Endothelial cell of umbilical vein (primary cell): ENCODE measurements at regions not wholly inside any gene's neighbourhood (a gene's known extent, or its start where the extent isn't known, plus 50 kb on each side); places are given as distances from the start of the nearest gene placed in this dataset.

Experiments used
- BruUV-seq: library from RNA; stranded (reverse); fragments of 400-500 nt; replicated peaks from 2 replicates; lab custom pipeline; 2021; lab: Mats Ljungman, UMichigan
- CTCF ChIA-PET: fragments of 300-600, 350-600 bp; sonication (Branson Sonifier 250); formaldehyde crosslinking; loops from one replicate; lab custom pipeline; 2021; ENCODE audit warnings: antibody characterized with exemption, inconsistent platforms; lab: Charles Lee
- POLR2A ChIA-PET: fragments of 300-600, 350-600 bp; sonication (Branson Sonifier 250); formaldehyde crosslinking; loops from one replicate; lab custom pipeline; 2021; ENCODE audit warnings: antibody characterized with exemption, inconsistent platforms; lab: Charles Lee
- DNase-seq: peaks from one replicate; pipeline ENCODE4 v3.0.0-alpha.2; 2011; ENCODE audit warnings: low read depth, low spot score
- FAIRE-seq: peaks from 2 replicates; lab custom pipeline; 2011; peaks lifted over from hg19 to GRCh38; lab: Jason Lieb, UNC
- H2AFZ ChIP-seq: 2 replicates; pipeline ENCODE4 v1.6.0; 2012; ENCODE audit warnings: low read depth, low read length, control low read depth, inconsistent platforms
- H3K27ac ChIP-seq: 2 replicates; pipeline ENCODE4 v1.5.1; 2011; ENCODE audit warnings: low read depth, mild to moderate bottlenecking, control low read depth, low read length, moderate library complexity; ENCODE audit not compliant: insufficient read depth
- H3K27me3 ChIP-seq, 2 experiments: 2 replicates each; pipeline versions ENCODE4 v1.6.0 to v1.6.1; 2011; ENCODE audit warnings: low read length in 2 of 2, mixed read lengths in 1 of 2; ENCODE audit not compliant: control insufficient read depth in 2 of 2, insufficient read depth in 2 of 2
- H3K36me3 ChIP-seq, 2 experiments: 2 replicates in 1 of 2; 3 replicates in 1 of 2; pipeline ENCODE4 v1.5.1; 2011; ENCODE audit warnings: low read length in 2 of 2, mild to moderate bottlenecking in 1 of 2, moderate library complexity in 1 of 2; ENCODE audit not compliant: control insufficient read depth in 2 of 2, insufficient read depth in 2 of 2; ENCODE audit errors: extremely low read depth in 1 of 2
- H3K4me1 ChIP-seq: 3 replicates; pipeline ENCODE4 v1.5.1; 2011; ENCODE audit warnings: mild to moderate bottlenecking, low read length; ENCODE audit not compliant: control insufficient read depth, insufficient read depth; ENCODE audit errors: extremely low read depth
- H3K4me2 ChIP-seq: 2 replicates; pipeline ENCODE4 v1.6.1; 2011; ENCODE audit warnings: low read length, control low read depth, mixed read lengths; ENCODE audit not compliant: insufficient read depth
- H3K4me3 ChIP-seq, 3 experiments: fragments of 200-600 bp in 1 of 3; sonication (generic), shearing (Covaris generic) in 1 of 3; replicated peaks in 1 of 3; 2 replicates each; pipeline ENCODE4 v1.5.1; 2011 to 2016; ENCODE audit warnings: control low read depth in 3 of 3, low read length in 3 of 3, mild to moderate bottlenecking in 2 of 3, inconsistent platforms in 1 of 3, low read depth in 1 of 3, moderate library complexity in 1 of 3; ENCODE audit not compliant: insufficient read depth in 1 of 3
- H3K79me2 ChIP-seq: 2 replicates; pipeline ENCODE4 v1.6.0; 2012; ENCODE audit warnings: low read length, inconsistent platforms; ENCODE audit not compliant: control insufficient read depth, insufficient read depth
- H3K9ac ChIP-seq: replicated peaks from 2 replicates; pipeline ENCODE3; 2011; ENCODE audit warnings: low read length, control low read depth; ENCODE audit not compliant: insufficient read depth; ENCODE audit errors: extremely low read depth
- H3K9me1 ChIP-seq: replicated peaks from 3 replicates; pipeline ENCODE4 v1.6.0; 2011; ENCODE audit warnings: mild to moderate bottlenecking, low read length; ENCODE audit not compliant: control insufficient read depth, insufficient read depth; ENCODE audit errors: extremely low read depth
- H3K9me3 ChIP-seq: replicated peaks from 2 replicates; pipeline ENCODE4 v1.5.1; 2012; ENCODE audit warnings: low read length, inconsistent platforms; ENCODE audit not compliant: control insufficient read depth, insufficient read depth
- H4K20me1 ChIP-seq: replicated peaks from 2 replicates; pipeline ENCODE3; 2011; ENCODE audit warnings: mild to moderate bottlenecking, low read length; ENCODE audit not compliant: control insufficient read depth, insufficient read depth; ENCODE audit errors: extremely low read depth
- EZH2 ChIP-seq: IDR thresholded peaks from 2 replicates; pipeline ENCODE4 v1.6.1; 2012; ENCODE audit warnings: borderline replicate concordance, low read depth, mild to moderate bottlenecking, moderate library complexity, low read length, inconsistent platforms; ENCODE audit not compliant: severe bottlenecking
- FOS ChIP-seq: IDR thresholded peaks from 2 replicates; pipeline ENCODE4 v1.6.1; 2011; ENCODE audit warnings: mild to moderate bottlenecking, low read length, moderate library complexity, borderline replicate concordance; ENCODE audit not compliant: insufficient read depth
- GATA2 ChIP-seq: IDR thresholded peaks from 2 replicates; pipeline ENCODE4 v1.7.0; 2011; ENCODE audit warnings: low read depth, mild to moderate bottlenecking, moderate library complexity, mixed read lengths, low read length; ENCODE audit not compliant: insufficient read length, insufficient read depth
- JUN ChIP-seq: IDR thresholded peaks from 2 replicates; pipeline ENCODE4 v1.6.1; 2011; ENCODE audit warnings: borderline replicate concordance, low read depth; ENCODE audit not compliant: insufficient read length, insufficient read depth
- MYC ChIP-seq: IDR thresholded peaks from one replicate; pipeline ENCODE4 v1.6.1; 2011; ENCODE audit warnings: mild to moderate bottlenecking, low read depth, low read length
- POLR2A ChIP-seq: IDR thresholded peaks from 2 replicates; pipeline ENCODE4 v1.6.1; 2012; ENCODE audit warnings: low read depth, mild to moderate bottlenecking, control low read depth, low read length
- POLR2AphosphoS5 ChIP-seq: IDR thresholded peaks from 2 replicates; pipeline ENCODE4 v1.6.1; 2012; ENCODE audit warnings: low read depth, mild to moderate bottlenecking, control low read depth, low read length, moderate library complexity; ENCODE audit not compliant: insufficient read depth
- dilution Hi-C: fragments of 300-500 bp; cut with MboI; formaldehyde crosslinking; loops from one replicate; pipeline ENCODE4 v1.15.0; 2019; ENCODE audit warnings: low sequenced_read_pairs; ENCODE audit not compliant: extremely low pct_ligation_motif_present
- intact Hi-C: fragments of 100-400 bp; cut with micrococcal nuclease; formaldehyde crosslinking; loops from one replicate; pipeline ENCODE4 v1.10.0; 2022
- TF ChIP-seq, protein P1 (sequence below): IDR thresholded peaks from 2 replicates; pipeline ENCODE4 v1.6.1; 2011; ENCODE audit not compliant: insufficient read depth, insufficient read length
- TF ChIP-seq, protein P2 (sequence below), 2 donors: IDR thresholded peaks; 1 replicate in 1 of 2; 2 replicates in 1 of 2; pipeline ENCODE4 v1.5.1; 2011; ENCODE audit warnings: low read length in 2 of 2, mild to moderate bottlenecking in 2 of 2, moderate library complexity in 2 of 2, control low read depth in 1 of 2, inconsistent platforms in 1 of 2, low read depth in 1 of 2; ENCODE audit not compliant: insufficient read depth in 1 of 2; ENCODE audit errors: extremely low read depth in 1 of 2

DNA sequence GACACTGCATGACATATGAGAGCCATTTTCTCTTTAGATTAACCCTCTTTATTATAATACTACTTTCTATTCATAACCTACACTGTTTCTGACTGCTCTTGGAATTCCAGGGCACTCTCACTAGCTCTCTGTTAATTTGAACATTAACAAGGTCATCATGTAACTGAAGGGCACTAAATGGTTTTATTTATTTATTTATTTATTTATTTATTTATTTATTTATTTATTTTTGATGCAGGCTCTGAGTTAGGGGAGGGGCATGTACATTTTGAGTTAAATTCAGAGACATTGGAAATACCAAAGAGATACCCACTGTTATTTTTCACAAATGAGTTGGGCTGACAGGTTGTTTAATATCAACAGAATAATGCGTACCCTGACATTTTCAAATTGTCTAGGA is 1038.7 kb upstream of the NRXN1 start:
- TF ChIP-seq, protein P1, sequence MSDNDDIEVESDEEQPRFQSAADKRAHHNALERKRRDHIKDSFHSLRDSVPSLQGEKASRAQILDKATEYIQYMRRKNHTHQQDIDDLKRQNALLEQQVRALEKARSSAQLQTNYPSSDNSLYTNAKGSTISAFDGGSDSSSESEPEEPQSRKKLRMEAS: no peak
- TF ChIP-seq JUN: no peak
- no peak for TF ChIP-seq FOS
- no peak for TF ChIP-seq EZH2
- TF ChIP-seq, protein P2, sequence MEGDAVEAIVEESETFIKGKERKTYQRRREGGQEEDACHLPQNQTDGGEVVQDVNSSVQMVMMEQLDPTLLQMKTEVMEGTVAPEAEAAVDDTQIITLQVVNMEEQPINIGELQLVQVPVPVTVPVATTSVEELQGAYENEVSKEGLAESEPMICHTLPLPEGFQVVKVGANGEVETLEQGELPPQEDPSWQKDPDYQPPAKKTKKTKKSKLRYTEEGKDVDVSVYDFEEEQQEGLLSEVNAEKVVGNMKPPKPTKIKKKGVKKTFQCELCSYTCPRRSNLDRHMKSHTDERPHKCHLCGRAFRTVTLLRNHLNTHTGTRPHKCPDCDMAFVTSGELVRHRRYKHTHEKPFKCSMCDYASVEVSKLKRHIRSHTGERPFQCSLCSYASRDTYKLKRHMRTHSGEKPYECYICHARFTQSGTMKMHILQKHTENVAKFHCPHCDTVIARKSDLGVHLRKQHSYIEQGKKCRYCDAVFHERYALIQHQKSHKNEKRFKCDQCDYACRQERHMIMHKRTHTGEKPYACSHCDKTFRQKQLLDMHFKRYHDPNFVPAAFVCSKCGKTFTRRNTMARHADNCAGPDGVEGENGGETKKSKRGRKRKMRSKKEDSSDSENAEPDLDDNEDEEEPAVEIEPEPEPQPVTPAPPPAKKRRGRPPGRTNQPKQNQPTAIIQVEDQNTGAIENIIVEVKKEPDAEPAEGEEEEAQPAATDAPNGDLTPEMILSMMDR (IDR thresholded peaks at IDR 0.05; ENCODE audit: extremely low read depth in 1 of 2, insufficient read depth in 1 of 2, low read depth in 1 of 2, low read length in 2 of 2): no peak
- DNase-seq (no peak), FAIRE-seq (no peak)
- intact Hi-C loops: no loop called here
- Histone ChIP-seq H3K27me3 (no peaks in the 10 kb centered on the region), H3K27ac (no peak overlapping the region), H3K9ac (no peak overlapping the region), H3K9me3 (no peaks in the 10 kb centered on the region), H3K4me3 (no peak overlapping the region), H4K20me1 (no peaks in the 10 kb centered on the region), H3K36me3 (no peaks in the 10 kb centered on the region), H3K4me1 (no peaks in the 10 kb centered on the region), H2AFZ (no peak overlapping the region), H3K4me2 (no peak overlapping the region), H3K9me1 (no peaks in the 10 kb centered on the region), H3K79me2 (no peaks in the 10 kb centered on the region)
- no TSS peak for BruUV-seq
- dilution Hi-C loops: no loop called here
- ChIA-PET CTCF (no interaction called here), POLR2A (no interaction called here)

DNA sequence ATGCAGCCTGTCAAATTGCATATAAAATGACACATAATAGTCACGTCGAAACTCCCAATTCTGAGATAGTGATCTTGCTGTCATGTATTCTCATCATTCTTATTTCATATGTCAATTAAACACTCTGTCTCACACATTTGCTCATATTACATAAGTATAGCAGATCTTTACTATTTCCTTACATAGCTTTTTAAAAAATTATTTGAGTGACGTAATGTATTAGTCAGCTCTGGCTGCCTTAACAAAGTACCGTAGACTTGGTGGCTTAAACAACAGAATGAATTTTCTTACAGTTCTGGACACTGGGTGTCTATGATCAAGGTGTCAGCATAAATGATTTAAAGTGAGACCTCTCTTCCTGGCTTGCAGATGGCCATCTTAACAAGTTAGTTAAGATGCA is 1032.3 kb upstream of the NRXN1 start:
- Histone ChIP-seq H3K36me3 (no peaks in the 10 kb centered on the region), H3K4me2 (no peak overlapping the region), H3K9me3 (no peaks in the 10 kb centered on the region), H4K20me1 (no peaks in the 10 kb centered on the region), H3K9ac (no peak overlapping the region), H3K27ac (no peak overlapping the region), H3K79me2 (no peaks in the 10 kb centered on the region), H2AFZ (no peak overlapping the region), H3K9me1 (no peaks in the 10 kb centered on the region), H3K4me1 (no peaks in the 10 kb centered on the region), H3K4me3 (no peak overlapping the region), H3K27me3 (no peaks in the 10 kb centered on the region)
- FAIRE-seq (no peak), DNase-seq (no peak)
- no TSS peak for BruUV-seq
- TF ChIP-seq MYC (no peak), EZH2 (no peak), JUN (no peak), POLR2AphosphoS5 (no peak), GATA2 (no peak), POLR2A (no peak), FOS (no peak)
- TF ChIP-seq, protein P2 (IDR thresholded peaks at IDR 0.05; ENCODE audit: extremely low read depth in 1 of 2, insufficient read depth in 1 of 2, low read depth in 1 of 2, low read length in 2 of 2): no peak
- TF ChIP-seq, protein P1: no peak
- CTCF ChIA-PET: no interaction called here
- intact Hi-C loops (no loop called here), dilution Hi-C loops (no loop called here)
- POLR2A ChIA-PET: no interaction called here
